Lower leg skin (tissue), 3 donors: ENCODE measurements at regions not wholly inside any gene's neighbourhood (a gene's known extent, or its start where the extent isn't known, plus 50 kb on each side); places are given as distances from the start of the nearest gene placed in this dataset.

Source experiments
- CTCF ChIP-seq, 3 donors: fragments of 450-650 bp; IDR thresholded peaks; one replicate each; pipeline ENCODE4 v1.5.1; 2016; ENCODE audit warnings: antibody characterized with exemption in 3 of 3, mild to moderate bottlenecking in 3 of 3, moderate library complexity in 2 of 3
- POLR2A ChIP-seq, 2 donors: fragments of 450-650 bp; IDR thresholded peaks; one replicate each; pipeline ENCODE4 v1.6.1; 2016 to 2017; ENCODE audit warnings: antibody characterized with exemption in 2 of 2, mild to moderate bottlenecking in 1 of 2, moderate library complexity in 1 of 2

GRCh38 chr2:120984046-120984445 lies 248.4 kb downstream of the GLI2 start:
- TF ChIP-seq CTCF (IDR thresholded peaks at IDR 0.05) (no peak), POLR2A (IDR thresholded peaks at IDR 0.05) (no peak)
